ENCODE measurements at regions not wholly inside any gene's neighbourhood (a gene's known extent, or its start where the extent isn't known, plus 50 kb on each side); places are given as distances from the start of the nearest gene placed in this dataset.
A peak's percentile ranks its signal among the peaks of the same experiment; 100 is the strongest.

DNA sequence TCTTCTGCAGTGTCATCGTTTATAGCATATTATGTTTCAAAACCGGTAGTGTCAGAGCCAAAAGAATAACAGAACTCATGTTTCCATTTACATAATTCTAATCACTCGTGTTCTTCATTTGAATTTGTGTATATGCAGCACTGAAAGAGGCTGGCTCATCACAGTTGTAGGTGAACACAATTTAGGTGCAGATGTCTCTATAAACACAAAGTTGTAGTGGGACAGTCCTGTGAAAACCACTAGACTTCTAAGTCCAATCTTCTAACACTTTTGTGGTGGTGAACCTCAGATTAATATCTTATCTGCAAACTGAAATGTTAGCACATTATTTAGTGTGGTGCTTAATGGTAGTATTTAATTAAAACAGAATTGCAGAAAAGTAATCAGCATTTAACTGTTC, 872.4 kb downstream of the C4orf33 start:
- TF ChIP-seq EZH2 (IDR thresholded peaks at IDR 0.05; ENCODE audit: borderline replicate concordance, low read depth, low read length, severe bottlenecking), result no peak
- TF ChIP-seq, protein P1, sequence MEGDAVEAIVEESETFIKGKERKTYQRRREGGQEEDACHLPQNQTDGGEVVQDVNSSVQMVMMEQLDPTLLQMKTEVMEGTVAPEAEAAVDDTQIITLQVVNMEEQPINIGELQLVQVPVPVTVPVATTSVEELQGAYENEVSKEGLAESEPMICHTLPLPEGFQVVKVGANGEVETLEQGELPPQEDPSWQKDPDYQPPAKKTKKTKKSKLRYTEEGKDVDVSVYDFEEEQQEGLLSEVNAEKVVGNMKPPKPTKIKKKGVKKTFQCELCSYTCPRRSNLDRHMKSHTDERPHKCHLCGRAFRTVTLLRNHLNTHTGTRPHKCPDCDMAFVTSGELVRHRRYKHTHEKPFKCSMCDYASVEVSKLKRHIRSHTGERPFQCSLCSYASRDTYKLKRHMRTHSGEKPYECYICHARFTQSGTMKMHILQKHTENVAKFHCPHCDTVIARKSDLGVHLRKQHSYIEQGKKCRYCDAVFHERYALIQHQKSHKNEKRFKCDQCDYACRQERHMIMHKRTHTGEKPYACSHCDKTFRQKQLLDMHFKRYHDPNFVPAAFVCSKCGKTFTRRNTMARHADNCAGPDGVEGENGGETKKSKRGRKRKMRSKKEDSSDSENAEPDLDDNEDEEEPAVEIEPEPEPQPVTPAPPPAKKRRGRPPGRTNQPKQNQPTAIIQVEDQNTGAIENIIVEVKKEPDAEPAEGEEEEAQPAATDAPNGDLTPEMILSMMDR (IDR thresholded peaks at IDR 0.05; ENCODE audit: borderline replicate concordance, extremely low read depth, low read length, poor library complexity, severe bottlenecking), result no peak
- Histone ChIP-seq H3K4me3 (ENCODE audit: low read depth in 1 of 2, low read length in 2 of 2) (no peak overlapping the region), H3K79me2 (ENCODE audit: insufficient read depth, low read length) (no peaks in the 10 kb centered on the region), H3K36me3 (ENCODE audit: insufficient read depth, low read length) (no peaks in the 10 kb centered on the region), H3K9ac (ENCODE audit: low read depth, low read length) (no peak overlapping the region), H3K27ac (ENCODE audit: low read length) (peak overlapping the region; percentile 43; the same call in 1 of the 2 replicates), H3K9me3 (ENCODE audit: insufficient read depth, low read length, severe bottlenecking) (no peaks in the 10 kb centered on the region), H3K4me1 (ENCODE audit: insufficient read depth, low read length) (peaks cover 23% of the 10 kb centered on the region), H4K20me1 (ENCODE audit: insufficient read depth, low read length) (no peaks in the 10 kb centered on the region), H2AFZ (ENCODE audit: low read depth, low read length) (no peak overlapping the region), H3K4me2 (ENCODE audit: insufficient read depth, low read length) (peak overlapping the region; percentile 32; the same call in 1 of the 2 replicates), H3K27me3 (ENCODE audit: insufficient read depth, low read length, poor library complexity) (no peaks in the 10 kb centered on the region)
- ATAC-seq (ENCODE audit: insufficient read depth, low read depth) (peak; percentile 83), DNase-seq (no peak)

DNA sequence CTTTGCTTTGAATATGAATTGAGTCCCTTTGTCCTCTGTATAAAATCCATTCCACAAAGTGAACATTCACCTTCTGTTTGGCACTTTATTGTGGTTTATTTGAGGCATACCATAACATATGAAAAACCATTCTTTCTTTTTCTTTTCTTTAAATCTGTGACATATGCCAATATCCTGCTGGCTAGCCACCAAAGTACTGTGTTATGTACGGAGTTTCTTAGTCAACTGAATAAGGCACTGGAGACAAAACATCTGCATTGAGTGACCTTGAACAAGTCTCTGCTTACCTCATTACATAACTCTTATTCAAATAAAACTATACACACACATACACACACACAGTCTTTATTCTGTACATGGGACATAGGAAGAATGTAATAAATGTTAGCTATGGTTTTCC, 872.8 kb downstream of the C4orf33 start:
- no peak for TF ChIP-seq EZH2 (IDR thresholded peaks at IDR 0.05; ENCODE audit: borderline replicate concordance, low read depth, low read length, severe bottlenecking)
- TF ChIP-seq, protein P1 (IDR thresholded peaks at IDR 0.05; ENCODE audit: borderline replicate concordance, extremely low read depth, low read length, poor library complexity, severe bottlenecking), result no peak
- Histone ChIP-seq H3K9me3 (ENCODE audit: insufficient read depth, low read length, severe bottlenecking) (no peaks in the 10 kb centered on the region), H3K79me2 (ENCODE audit: insufficient read depth, low read length) (no peaks in the 10 kb centered on the region), H3K27ac (ENCODE audit: low read length) (peak overlapping the region; percentile 43; the same call in 1 of the 2 replicates), H3K36me3 (ENCODE audit: insufficient read depth, low read length) (no peaks in the 10 kb centered on the region), H2AFZ (ENCODE audit: low read depth, low read length) (no peak overlapping the region), H3K4me2 (ENCODE audit: insufficient read depth, low read length) (peak overlapping the region; percentile 32; the same call in 1 of the 2 replicates), H3K27me3 (ENCODE audit: insufficient read depth, low read length, poor library complexity) (no peaks in the 10 kb centered on the region), H4K20me1 (ENCODE audit: insufficient read depth, low read length) (no peaks in the 10 kb centered on the region), H3K4me3 (ENCODE audit: low read depth in 1 of 2, low read length in 2 of 2) (no peak overlapping the region), H3K4me1 (ENCODE audit: insufficient read depth, low read length) (peaks cover 23% of the 10 kb centered on the region), H3K9ac (ENCODE audit: low read depth, low read length) (no peak overlapping the region)
- DNase-seq (peak; percentile 21), ATAC-seq (ENCODE audit: insufficient read depth, low read depth) (peak; percentile 89)

DNA sequence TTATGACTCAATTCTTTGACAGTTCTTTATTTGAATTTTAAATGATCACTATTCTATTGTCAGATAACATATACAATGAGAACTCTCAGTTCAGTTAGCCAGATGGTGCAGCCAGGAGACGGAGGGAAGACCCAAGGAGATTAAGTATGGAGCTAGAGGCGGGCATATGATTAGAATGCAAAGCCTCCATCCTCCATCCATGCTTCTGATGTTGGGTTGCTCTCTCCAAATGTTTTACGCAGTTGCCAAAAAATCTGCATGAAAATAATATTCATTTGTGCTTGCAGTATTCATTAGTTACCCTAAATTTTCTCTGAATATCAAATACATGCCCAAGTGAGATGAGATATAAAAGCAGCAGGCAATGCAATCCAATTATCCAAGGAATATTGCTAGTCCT, 874.8 kb downstream of the C4orf33 start:
- no peak overlapping the region for H2AFZ ChIP-seq (ENCODE audit: low read depth, low read length)
- no peaks in the 10 kb centered on the region for H3K27me3 ChIP-seq (ENCODE audit: insufficient read depth, low read length, poor library complexity)
- H3K4me1 ChIP-seq (ENCODE audit: insufficient read depth, low read length), result peaks cover 23% of the 10 kb centered on the region
- H3K27ac ChIP-seq (ENCODE audit: low read length), result no peak overlapping the region
- no peak for DNase-seq
- TF ChIP-seq EZH2 (IDR thresholded peaks at IDR 0.05; ENCODE audit: borderline replicate concordance, low read depth, low read length, severe bottlenecking), result no peak
- TF ChIP-seq, protein P1 (IDR thresholded peaks at IDR 0.05; ENCODE audit: borderline replicate concordance, extremely low read depth, low read length, poor library complexity, severe bottlenecking), result no peak
- H3K36me3 ChIP-seq (ENCODE audit: insufficient read depth, low read length), result no peaks in the 10 kb centered on the region
- no peak for ATAC-seq (ENCODE audit: insufficient read depth, low read depth)
- H3K4me3 ChIP-seq (ENCODE audit: low read depth in 1 of 2, low read length in 2 of 2), result no peak overlapping the region
- no peaks in the 10 kb centered on the region for H3K79me2 ChIP-seq (ENCODE audit: insufficient read depth, low read length)
- H3K4me2 ChIP-seq (ENCODE audit: insufficient read depth, low read length), result no peak overlapping the region
- H3K9ac ChIP-seq (ENCODE audit: low read depth, low read length), result no peak overlapping the region
- H3K9me3 ChIP-seq (ENCODE audit: insufficient read depth, low read length, severe bottlenecking), result no peaks in the 10 kb centered on the region
- H4K20me1 ChIP-seq (ENCODE audit: insufficient read depth, low read length), result no peaks in the 10 kb centered on the region

DNA sequence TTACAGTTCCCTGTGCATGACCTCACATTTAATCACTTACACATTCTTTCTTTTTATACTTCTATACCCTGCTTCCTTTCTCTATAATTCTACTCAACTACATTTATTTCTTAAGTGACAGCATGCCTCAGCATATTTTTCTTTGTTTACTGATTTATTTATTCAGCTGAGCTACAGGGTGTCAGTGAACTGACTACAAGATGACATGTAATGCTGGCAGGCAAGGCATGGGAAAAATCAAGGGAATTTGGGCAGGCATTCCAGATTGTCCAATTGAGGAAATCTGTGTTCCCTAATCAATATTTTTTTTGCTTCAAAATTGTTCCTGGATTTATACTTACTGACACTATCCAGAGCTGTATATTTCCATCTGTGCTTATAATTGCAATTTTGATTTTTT, 875.5 kb downstream of the C4orf33 start:
- Histone ChIP-seq H3K4me1 (ENCODE audit: insufficient read depth, low read length) (peaks cover 23% of the 10 kb centered on the region), H3K36me3 (ENCODE audit: insufficient read depth, low read length) (no peaks in the 10 kb centered on the region), H3K27ac (ENCODE audit: low read length) (no peak overlapping the region), H3K4me3 (ENCODE audit: low read depth in 1 of 2, low read length in 2 of 2) (no peak overlapping the region), H3K79me2 (ENCODE audit: insufficient read depth, low read length) (no peaks in the 10 kb centered on the region), H3K4me2 (ENCODE audit: insufficient read depth, low read length) (no peak overlapping the region), H4K20me1 (ENCODE audit: insufficient read depth, low read length) (no peaks in the 10 kb centered on the region), H3K9ac (ENCODE audit: low read depth, low read length) (no peak overlapping the region), H2AFZ (ENCODE audit: low read depth, low read length) (no peak overlapping the region), H3K27me3 (ENCODE audit: insufficient read depth, low read length, poor library complexity) (no peaks in the 10 kb centered on the region), H3K9me3 (ENCODE audit: insufficient read depth, low read length, severe bottlenecking) (no peaks in the 10 kb centered on the region)
- no peak for ATAC-seq (ENCODE audit: insufficient read depth, low read depth)
- DNase-seq, result no peak
- no peak for TF ChIP-seq EZH2 (IDR thresholded peaks at IDR 0.05; ENCODE audit: borderline replicate concordance, low read depth, low read length, severe bottlenecking)
- TF ChIP-seq, protein P1 (IDR thresholded peaks at IDR 0.05; ENCODE audit: borderline replicate concordance, extremely low read depth, low read length, poor library complexity, severe bottlenecking), result no peak

All from DND-41 (cell line).